NCI-H460 (cell line): ENCODE measurements at regions not wholly inside any gene's neighbourhood (a gene's known extent, or its start where the extent isn't known, plus 50 kb on each side); places are given as distances from the start of the nearest gene placed in this dataset.

ENCODE experiments used
- DNase-seq: peaks from one replicate; pipeline ENCODE4 v3.0.0-alpha.2; 2016; ENCODE audit warnings: low read depth; ENCODE audit errors: extremely low read depth

DNA sequence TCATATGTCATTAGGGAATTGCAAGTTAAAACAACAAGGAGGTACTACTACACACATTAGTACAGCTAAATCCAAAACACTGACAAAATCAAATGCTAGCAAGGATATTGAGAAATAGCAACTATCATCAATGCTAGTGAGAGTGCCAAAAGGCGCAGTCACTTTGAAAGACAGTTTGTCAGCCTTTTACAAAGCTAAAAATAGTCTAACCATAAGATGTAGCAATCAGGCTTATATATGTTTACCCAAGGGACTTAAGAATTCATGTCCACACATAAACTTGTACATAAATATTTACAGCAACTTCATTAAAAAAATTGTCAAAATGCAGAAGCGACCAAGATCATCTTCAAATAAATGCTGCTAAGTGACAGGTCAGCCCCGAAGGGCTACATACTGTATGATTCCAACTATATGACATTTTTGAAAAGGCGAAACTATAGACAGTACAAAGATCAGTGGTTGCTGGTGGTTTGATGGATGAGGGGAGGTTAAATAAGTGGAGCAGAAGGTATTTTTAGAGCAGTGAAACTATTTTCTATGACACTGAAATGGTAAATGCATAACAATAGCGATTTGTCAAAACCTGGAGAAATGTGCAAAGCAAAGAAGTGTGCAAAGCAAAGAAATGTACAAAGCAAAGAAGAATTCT is 704.8 kb downstream of the ARAP2 start:
- no peak for DNase-seq

DNA sequence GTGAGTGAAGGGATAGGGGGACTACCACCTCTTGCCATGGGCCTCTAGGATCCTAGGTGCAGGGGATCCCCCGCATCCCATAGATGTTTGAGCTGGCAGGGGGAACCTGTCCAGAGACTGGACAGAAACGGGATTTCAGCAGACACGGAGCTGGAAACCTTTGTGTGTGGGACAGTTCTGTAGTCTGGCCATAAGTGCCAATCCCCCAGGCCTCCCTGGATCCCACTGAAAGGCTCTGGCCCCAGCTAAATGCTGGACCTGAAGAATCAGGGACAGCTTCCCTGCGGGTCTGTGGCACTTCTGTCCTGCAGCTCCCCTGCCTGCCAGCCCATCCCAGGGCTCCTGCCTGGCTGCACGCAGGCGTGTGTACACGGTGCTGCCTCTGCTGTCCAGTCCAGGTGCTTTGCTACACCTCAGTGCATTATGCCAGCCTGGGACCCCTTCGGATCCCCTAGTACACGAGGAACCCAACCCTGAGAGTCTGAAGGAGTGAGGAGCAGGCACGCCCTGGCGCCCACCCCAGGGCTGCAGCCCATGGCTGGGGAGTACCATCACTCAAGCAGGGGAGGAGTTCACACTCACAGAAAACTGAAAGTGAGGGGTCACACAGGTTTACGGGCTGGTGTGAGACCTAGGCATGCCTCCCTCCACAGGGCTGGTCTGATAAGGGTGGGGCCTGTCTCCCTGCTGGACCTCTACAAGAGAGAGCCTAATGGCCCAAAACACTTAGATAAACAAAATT is 703.0 kb downstream of the ARAP2 start:
- DNase-seq, result no peak

DNA sequence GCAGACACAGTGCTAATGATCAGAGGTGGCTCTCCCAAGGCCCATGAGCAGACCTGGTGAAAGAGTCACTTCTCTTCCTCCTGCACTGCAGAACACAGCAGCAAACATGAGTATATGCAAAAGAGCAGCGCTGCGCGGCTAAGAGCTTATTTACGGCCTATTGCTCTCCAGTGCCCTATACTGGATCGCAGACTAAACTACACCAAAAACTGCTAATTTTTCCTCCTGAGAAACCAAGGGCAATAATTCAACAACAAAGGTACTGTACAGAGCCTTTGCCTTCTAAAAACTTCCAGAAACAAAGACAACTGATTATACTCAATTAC is 702.5 kb downstream of the ARAP2 start:
- DNase-seq, result no peak

DNA sequence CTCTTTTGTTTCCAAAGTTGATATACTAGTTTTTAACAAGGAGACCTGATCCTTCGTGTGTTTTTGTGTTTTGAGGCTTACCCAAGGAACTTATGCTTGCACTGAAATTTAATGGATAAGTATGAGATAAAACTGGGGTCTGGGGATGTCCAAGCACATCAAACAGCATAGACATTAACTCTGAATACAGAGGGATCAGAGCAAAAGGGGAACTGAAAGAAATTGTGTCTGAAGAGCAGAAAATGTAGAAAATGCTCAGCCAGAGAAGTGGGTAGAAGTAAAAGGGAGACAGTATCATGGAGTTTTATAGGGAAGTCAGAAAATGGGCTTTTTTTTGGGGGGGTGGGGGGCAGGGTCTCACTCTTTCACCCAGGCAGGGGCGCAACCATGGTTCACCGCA is 695.4 kb downstream of the ARAP2 start:
- DNase-seq, result no peak

DNA sequence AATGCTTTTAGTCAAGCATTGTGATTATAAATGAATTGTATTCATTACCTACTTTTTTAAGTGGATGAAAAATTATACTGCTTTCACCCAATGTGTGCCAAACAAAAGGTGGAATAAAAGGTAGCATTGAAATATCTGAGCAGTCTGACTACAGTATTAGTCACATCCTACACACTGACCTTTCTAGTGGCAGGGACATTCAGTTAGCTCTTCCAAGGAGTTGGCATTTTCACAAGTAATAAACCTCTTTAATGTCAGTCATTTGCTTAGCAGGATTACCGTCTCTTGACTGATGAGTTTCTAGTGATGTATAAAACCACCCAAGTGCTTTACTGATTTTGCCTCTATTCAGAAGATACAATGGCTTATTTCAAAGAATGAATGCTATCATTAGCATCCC is 687.9 kb downstream of the ARAP2 start:
- no peak for DNase-seq

DNA sequence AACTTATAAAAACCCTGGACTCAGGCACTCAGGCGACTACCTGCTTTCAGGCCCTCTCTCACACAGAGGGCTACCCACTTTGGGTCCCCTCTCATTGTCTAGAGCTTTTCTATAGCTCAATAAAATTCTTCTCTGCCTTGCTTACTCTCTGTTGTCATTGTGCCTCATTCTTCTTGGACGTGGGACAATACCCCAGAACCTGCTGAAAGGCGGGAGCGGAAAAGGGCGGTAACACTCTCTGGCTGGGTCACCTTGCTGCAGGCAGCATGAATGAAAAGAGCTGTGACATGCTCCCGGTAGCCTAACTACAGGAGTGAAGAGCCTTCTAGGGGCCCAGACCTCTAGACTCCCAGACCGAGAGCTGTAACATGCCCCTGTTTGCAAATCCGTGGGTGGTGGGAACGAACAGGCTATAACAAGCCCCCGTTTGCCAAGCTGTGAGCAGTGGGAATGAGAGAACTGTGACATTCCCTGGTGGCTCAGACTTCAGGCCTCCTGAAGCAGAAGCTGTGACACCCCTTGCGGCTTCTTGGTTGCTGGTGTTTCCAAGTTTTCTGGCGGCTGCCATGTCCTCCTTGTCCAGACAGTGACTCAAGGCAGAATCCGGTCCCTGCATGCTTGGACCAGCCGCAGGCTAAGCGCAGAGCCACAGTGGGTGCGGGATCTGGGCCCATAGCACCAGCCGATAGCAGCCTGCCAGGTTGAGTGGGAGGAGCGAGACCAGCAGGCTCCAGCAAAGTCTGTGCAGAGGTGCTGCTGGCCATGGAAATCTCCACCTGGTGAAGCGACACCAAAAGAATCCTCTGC is 684.6 kb downstream of the ARAP2 start:
- no peak for DNase-seq

DNA sequence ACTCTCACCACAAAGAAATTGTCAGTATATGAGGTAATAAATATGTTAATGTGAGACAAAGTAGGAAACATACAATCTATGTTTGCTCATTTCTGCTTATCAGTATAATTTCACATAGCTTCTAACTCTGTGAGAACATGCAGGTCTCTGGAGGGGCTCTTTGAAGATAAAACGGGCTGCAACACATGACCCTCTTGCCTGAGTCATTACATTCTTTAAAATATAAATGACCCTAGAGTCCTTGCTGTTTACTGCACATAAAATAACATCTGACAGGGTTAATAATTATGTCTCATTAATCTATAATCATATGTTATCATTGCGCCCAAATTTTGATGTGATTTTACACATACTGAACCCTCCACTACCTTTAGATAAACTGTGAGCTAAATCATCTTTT is 681.5 kb downstream of the ARAP2 start:
- no peak for DNase-seq

DNA sequence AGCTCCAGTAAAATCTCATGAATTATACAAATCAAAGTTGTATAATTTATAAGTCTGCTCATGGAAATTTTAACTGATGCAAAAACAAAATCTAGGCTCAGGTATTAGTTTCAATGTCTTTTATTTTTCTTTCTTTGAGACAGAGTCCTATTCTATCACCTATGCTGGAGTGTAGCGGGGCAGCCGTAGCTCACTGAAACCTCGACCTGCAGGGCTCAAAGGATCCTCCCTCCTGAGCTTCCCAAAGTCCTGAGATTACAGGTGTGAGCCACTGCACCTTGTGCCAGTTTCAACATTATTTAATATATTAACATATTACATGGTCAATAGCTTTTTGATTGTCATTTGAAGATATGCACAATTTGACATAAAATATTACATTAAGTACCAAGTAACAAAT is 678.7 kb downstream of the ARAP2 start:
- DNase-seq, result no peak

DNA sequence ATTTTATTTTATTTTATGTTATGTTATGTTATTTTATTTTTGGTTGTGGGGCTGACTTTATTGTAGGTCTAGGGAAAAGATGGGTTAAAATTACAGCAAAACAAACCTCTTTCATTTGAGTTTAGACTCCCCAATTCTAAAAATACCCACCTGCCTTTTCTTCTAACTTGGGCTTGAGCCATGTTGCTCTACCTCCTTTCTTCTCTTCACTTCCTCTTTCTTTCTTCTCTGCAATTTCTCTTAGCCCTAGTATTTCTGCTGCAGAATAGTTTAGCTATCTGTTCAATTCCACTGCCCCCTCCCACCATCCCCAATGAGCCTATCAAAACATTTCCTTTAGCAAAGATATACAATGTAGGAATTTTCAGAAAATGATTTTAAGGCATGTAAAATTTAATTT is 653.3 kb downstream of the ARAP2 start:
- no peak for DNase-seq

DNA sequence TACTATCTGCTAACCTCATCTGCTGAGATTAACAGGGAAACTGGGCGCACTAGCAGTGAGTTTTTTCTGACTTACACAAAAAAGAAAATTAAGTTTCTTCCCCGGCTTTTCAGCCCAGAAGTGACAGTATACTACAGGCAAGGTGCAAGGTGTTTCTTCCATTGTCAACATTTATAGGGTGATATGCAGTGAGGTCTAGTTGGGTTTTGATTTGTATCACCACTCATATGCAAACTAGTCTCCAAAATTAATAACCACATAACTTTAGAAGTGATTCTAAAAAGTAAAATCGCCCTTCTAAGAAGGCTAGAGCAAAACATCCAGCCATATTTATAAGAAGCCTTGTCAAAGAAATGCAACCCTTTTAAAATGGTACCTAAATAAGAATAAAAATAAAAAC is 640.1 kb downstream of the ARAP2 start:
- no peak for DNase-seq

DNA sequence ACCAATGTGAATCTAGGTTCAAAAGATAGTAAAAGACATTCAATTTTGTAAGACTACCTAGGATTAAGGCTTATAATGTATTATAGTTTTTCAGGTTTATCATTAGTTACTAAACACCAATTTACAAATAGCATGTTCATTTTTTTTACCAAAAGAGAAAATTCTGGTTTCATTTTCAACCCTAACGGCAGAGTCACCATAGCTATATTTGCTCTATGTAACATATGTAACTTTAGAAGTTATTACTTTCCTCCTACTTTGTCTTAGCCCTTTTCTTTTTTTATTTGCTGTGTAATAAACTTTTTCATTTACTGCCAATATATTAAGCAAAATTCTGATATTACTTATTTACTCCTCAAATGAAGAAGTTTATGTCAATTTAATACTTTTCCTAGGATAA is 639.6 kb downstream of the ARAP2 start:
- no peak for DNase-seq

DNA sequence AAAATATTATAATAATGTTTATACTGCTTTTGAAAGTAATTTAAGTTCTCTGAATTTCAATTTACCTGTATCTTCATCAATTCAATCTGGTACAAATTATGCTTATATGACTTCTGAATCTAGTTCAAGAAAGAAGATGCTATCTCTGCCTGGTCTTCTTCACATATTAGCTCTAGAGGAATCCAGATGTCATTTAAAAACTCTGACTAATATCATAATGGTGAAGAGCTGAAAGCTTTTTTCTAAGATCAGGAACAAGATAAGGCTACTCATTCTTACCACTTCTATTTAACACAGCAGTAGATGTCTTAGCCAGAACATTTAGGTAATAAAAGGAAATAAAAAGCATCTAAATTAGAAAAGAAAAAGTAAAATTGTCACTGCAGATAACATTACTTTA is 636.1 kb downstream of the ARAP2 start:
- DNase-seq, result no peak

DNA sequence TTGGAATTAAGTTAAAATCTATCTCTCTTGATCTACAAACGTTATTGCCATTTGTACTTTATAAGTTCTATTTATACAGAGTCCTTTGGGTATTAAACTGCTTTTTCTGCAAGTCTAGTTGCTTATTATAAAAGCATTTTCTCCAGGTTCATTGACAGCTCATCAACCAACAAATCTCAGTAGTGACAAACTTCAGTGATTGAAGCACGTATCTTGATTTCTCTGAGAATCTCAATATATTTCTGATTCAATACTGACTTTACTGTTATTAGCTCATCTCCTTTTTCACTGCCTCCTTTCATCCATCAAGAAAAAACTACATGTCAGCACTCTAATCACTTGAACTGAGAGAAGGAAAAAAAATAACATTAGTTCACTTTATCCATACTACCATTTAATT is 630.2 kb downstream of the ARAP2 start:
- DNase-seq, result no peak

DNA sequence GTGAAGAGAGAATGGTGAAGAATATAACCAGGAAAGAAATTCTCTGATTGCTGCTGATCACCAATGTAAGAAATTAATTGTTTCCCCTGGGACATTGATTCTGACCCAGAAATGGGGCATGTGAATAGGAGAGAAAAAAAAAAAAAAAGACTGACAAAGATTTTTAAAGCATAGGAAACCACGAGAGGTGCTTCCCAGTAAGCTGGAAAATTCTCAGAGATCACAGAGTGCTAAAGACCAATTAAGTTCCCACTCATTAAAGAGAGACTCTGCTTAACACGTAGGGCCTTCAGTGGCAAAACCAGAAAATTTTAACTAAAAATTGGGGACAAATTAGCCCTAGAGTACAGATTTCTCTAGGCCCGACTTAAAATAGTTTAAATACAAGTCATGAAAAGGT is 604.4 kb downstream of the ARAP2 start:
- no peak for DNase-seq

DNA sequence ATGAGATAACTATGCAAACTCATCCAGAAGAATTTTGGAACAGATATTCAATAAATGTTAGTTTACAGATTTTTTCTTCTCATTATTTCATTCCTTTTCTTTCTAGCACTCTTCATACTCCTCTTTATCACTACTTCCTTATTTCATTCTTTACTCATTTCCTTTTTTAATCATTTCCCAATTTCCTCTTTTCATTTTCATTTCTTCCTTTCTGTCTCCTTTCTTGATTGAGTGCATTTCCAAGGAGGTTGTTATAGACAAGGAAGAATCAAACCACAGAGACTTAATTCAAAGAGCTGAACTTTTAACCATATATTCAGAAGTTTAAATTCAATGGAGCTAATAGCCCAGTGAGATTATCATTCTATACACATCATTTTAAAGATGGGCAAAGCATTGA is 600.7 kb downstream of the ARAP2 start:
- no peak for DNase-seq

DNA sequence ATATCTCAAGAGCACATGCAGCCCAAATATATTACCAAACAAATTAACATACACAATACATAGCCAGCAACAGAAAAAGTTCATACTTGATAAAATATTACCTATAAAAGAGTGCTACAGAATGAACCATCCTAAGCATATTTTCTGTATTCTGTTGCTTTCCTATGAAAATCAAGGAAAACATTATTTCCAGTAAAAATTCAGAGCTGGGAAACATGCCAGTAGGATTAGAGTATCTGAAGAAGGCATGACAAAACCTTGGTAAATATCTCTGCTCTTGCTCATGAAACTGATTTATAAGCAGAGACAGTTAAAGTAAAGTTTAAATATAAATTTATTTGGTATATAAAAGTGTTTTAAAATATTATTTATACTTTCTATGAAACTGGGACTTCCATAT is 599.7 kb downstream of the ARAP2 start:
- DNase-seq, result no peak

DNA sequence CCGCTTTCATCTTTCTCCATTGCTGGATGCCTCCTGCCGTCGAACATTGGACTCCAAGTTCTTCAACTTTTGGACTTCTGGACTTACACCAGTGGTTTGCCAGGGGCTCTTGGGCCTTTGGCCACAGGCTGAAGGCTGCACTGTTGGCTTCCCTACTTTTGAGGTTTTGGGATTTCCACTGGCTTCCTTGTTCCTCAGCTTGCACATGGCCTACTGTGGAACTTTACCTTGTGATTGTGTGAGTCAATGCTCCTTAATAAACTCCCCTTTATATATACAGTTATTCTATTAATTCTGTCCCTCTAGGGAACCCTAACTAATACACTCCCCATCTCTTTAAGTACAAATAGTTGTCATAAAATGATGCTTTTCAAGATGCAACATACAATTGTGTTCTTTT is 595.3 kb downstream of the ARAP2 start:
- DNase-seq, result no peak

DNA sequence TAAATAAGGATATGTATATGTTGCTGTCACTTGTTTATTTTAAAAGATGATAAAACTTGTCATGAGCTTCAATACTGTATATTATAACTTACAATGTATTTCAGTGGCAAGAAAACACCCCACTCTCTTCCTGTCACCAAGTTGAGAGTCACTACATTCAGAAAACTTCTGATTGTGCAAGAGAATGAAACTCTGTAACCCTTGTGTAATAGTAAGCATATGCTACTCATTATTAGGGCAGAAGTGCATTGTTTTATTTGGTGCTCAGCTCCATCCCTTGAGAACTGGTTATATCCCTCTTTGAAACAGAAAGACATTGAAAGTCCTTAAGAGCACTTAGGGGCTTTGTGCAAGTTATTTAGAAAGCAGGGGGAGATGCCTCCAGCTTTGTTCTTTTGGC is 594.5 kb downstream of the ARAP2 start:
- DNase-seq, result no peak

DNA sequence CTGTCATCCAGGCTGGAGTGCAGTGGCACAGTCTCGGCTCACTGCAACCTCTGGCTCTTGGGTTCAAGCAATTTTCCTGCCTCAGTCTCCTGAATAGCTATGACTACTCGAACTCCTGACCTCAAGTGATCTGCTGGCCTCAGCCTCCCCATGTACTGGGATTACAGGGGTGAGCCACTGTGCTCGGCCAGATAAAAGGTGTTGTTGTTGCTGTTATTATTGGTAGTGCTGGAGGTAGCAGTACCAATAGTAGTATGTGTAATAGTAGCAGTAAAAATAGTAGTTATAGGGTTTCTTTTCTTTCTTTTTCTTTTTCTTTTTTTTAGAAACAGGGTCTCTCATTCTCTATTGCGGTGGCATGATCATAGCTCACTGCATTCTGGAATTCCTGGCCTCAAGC is 592.1 kb downstream of the ARAP2 start:
- DNase-seq, result no peak

DNA sequence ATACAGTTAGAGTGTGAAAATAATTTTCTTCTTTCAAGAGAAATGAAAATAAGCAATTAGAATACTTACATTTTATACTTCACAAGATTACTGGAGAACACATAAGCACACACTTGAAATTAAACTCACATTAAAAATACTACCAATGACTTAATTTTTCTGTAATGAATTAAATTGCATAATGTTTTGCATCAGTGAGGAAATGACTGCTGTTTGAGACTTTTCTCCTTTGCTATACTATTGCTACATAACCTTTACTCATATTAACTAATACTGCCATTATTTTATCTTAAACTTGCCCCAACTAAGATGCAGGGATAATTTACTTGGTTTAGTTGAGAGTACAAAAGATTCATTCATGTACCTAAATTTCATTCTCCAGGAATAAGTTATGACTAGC is 590.9 kb downstream of the ARAP2 start:
- no peak for DNase-seq

DNA sequence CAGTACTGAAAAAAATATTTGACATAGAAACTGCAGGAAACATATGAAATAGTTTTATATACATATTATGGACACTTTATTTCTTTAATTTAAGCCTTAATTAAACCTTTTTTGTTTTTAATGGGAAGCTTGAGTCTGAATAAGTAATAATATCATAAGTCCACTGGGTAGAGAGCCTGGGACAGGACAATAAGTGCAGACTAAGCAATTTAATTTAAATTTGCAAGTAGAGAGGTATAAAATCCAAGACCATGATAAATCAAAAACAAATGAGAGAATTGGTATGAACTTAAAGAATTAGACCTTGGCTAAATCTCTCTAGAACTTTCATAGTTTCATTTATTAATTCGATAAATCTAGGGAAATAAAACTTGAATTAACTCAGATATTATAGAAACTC is 571.2 kb downstream of the ARAP2 start:
- no peak for DNase-seq

DNA sequence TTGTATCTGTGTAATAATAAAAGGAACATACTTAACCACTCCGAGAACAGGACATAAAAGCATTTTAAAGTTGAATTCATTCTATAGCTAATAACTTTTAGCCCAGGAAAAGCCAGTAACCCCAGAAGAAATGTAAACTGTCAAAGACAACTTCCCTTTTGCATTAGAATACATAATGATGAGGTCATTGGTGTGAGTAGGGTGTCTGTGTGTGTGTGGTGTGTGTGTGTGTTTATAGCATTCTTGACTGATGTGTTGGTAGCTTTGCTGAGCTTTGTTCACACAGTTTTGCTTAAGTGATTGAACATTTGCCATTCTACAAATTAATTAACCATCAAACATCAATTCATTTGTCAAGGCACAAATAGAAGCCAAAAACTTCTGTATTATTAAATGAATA is 559.6 kb downstream of the ARAP2 start:
- no peak for DNase-seq
